Neural progenitor cell (in vitro differentiated cells): ENCODE measurements at regions not wholly inside any gene's neighbourhood (a gene's known extent, or its start where the extent isn't known, plus 50 kb on each side); places are given as distances from the start of the nearest gene placed in this dataset.

Experiments used
- EZH2 ChIP-seq: fragments of 200-600 bp; sonication (generic); IDR thresholded peaks from 2 replicates; pipeline ENCODE4 v1.6.1; 2017; ENCODE audit warnings: antibody characterized with exemption, mild to moderate bottlenecking, moderate library complexity
- EZH2phosphoT487 ChIP-seq: fragments of 200-600 bp; sonication (generic); IDR thresholded peaks from 2 replicates; pipeline ENCODE4 v1.6.1; 2017; ENCODE audit warnings: antibody characterized with exemption
- TF ChIP-seq, protein P1 (sequence below): fragments of 200-600 bp; sonication (generic); IDR thresholded peaks from 2 replicates; pipeline ENCODE4 v1.5.1; 2017; ENCODE audit warnings: antibody characterized with exemption, mild to moderate bottlenecking

DNA sequence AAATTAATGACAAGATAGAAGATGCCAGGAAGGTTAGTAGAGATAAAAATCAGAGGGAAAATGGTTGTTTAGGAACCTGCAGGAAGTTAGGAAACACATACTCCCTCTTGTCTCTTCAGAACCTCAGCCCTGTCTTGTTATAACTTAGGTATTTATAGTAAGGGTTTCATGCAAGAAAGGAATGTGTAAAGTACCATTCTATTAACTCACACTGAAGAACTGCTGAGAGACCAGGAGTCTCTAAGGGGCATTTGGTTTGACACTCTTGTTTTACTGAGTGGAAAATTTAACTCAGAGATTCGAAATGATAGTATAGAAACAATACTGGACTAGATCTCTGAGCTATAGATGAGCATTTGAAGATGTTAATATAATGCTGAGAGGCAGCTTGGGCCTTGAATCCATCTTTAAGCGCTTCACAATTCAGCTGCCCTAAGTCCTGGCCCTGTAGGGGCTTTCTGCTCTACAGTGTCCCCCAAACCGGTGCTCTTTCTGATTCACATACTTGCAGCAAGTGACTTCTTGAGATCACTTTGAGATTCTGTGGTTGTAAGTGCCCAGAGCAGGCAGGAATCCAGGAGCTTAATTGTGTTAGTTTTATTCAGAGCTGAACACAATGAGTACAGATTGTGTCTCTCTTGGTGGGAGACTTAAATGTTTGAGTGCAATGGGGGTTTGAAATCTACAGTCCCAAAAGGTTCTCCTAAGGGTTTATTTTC is 235.0 kb upstream of the RGPD4 start:
- TF ChIP-seq EZH2 = no peak
- TF ChIP-seq, protein P1, sequence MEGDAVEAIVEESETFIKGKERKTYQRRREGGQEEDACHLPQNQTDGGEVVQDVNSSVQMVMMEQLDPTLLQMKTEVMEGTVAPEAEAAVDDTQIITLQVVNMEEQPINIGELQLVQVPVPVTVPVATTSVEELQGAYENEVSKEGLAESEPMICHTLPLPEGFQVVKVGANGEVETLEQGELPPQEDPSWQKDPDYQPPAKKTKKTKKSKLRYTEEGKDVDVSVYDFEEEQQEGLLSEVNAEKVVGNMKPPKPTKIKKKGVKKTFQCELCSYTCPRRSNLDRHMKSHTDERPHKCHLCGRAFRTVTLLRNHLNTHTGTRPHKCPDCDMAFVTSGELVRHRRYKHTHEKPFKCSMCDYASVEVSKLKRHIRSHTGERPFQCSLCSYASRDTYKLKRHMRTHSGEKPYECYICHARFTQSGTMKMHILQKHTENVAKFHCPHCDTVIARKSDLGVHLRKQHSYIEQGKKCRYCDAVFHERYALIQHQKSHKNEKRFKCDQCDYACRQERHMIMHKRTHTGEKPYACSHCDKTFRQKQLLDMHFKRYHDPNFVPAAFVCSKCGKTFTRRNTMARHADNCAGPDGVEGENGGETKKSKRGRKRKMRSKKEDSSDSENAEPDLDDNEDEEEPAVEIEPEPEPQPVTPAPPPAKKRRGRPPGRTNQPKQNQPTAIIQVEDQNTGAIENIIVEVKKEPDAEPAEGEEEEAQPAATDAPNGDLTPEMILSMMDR = no peak
- no peak for TF ChIP-seq EZH2phosphoT487
